Fibroblast of pulmonary artery (primary cell): ENCODE measurements at regions not wholly inside any gene's neighbourhood (a gene's known extent, or its start where the extent isn't known, plus 50 kb on each side); places are given as distances from the start of the nearest gene placed in this dataset.
"Not testable (repeated sequence)": the region's sequence is repeated elsewhere in the genome, so short reads cannot be mapped to it uniquely, and the experiment has no call there.

ENCODE experiments used
- DNase-seq: peaks from one replicate; pipeline ENCODE4 v3.0.0-alpha.2; 2010; ENCODE audit warnings: low read depth
- H3K4me3 ChIP-seq: replicated peaks from 2 replicates; pipeline ENCODE4 v1.5.1; 2011; ENCODE audit warnings: low read depth, mild to moderate bottlenecking, control low read depth, low read length, moderate library complexity
- CTCF ChIP-seq: IDR thresholded peaks from 2 replicates; pipeline ENCODE4 v1.5.1; 2011; ENCODE audit warnings: mild to moderate bottlenecking, control low read depth, low read length, inconsistent platforms; ENCODE audit errors: missing control alignments

GRCh38 chr3:118803096-118803476, 231.6 kb downstream of the IGSF11 start:
- H3K4me3 ChIP-seq, result no peak overlapping the region
- TF ChIP-seq CTCF, result no peak
- no peak for DNase-seq

GRCh38 chr3:118805007-118805406, 229.6 kb downstream of the IGSF11 start:
- TF ChIP-seq CTCF, result no peak
- H3K4me3 ChIP-seq, result no peak overlapping the region
- DNase-seq, result no peak

- no peak for TF ChIP-seq CTCF
- no peak overlapping the region for H3K4me3 ChIP-seq
- no peak for DNase-seq
Observed at GRCh38 chr3:118806423-118806822, 228.2 kb downstream of the IGSF11 start.

- not testable (repeated sequence) for H3K4me3 ChIP-seq, DNase-seq
Observed at GRCh38 chr3:118807349-118807748, 227.3 kb downstream of the IGSF11 start.

- TF ChIP-seq CTCF, result no peak
- no peak for DNase-seq
- no peak overlapping the region for H3K4me3 ChIP-seq
Observed at GRCh38 chr3:118808723-118809122, 225.9 kb downstream of the IGSF11 start.

GRCh38 chr3:118809696-118810498, 224.7 kb downstream of the IGSF11 start:
- no peak overlapping the region for H3K4me3 ChIP-seq
- no peak for TF ChIP-seq CTCF
- no peak for DNase-seq

- TF ChIP-seq CTCF, result no peak
- no peak overlapping the region for H3K4me3 ChIP-seq
- DNase-seq, result no peak
Observed at GRCh38 chr3:118810499-118811035, 224.1 kb downstream of the IGSF11 start.
